Esophagus squamous epithelium (tissue), 4 donors: ENCODE measurements at regions not wholly inside any gene's neighbourhood (a gene's known extent, or its start where the extent isn't known, plus 50 kb on each side); places are given as distances from the start of the nearest gene placed in this dataset.

Experiments
- POLR2A ChIP-seq, 4 donors: fragments of 450-650 bp; IDR thresholded peaks; one replicate each; pipeline ENCODE4 v1.6.1; 2017; ENCODE audit warnings: antibody characterized with exemption in 4 of 4, mild to moderate bottlenecking in 4 of 4, moderate library complexity in 3 of 4
- TF ChIP-seq, protein P1 (sequence below), 6 experiments: fragments of 450-650 bp in 4 of 6; fragments of 200-600 bp in 2 of 6; sonication (generic) in 2 of 6; IDR thresholded peaks; one replicate each; pipeline ENCODE4 v1.5.1; 2016 to 2019; ENCODE audit warnings: antibody characterized with exemption in 6 of 6, mild to moderate bottlenecking in 4 of 6, moderate library complexity in 4 of 6

GRCh38 chr4:56134266-56134665 lies 185.5 kb downstream of the CEP135 start:
- TF ChIP-seq POLR2A (IDR thresholded peaks at IDR 0.05) = no peak
- TF ChIP-seq, protein P1, sequence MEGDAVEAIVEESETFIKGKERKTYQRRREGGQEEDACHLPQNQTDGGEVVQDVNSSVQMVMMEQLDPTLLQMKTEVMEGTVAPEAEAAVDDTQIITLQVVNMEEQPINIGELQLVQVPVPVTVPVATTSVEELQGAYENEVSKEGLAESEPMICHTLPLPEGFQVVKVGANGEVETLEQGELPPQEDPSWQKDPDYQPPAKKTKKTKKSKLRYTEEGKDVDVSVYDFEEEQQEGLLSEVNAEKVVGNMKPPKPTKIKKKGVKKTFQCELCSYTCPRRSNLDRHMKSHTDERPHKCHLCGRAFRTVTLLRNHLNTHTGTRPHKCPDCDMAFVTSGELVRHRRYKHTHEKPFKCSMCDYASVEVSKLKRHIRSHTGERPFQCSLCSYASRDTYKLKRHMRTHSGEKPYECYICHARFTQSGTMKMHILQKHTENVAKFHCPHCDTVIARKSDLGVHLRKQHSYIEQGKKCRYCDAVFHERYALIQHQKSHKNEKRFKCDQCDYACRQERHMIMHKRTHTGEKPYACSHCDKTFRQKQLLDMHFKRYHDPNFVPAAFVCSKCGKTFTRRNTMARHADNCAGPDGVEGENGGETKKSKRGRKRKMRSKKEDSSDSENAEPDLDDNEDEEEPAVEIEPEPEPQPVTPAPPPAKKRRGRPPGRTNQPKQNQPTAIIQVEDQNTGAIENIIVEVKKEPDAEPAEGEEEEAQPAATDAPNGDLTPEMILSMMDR (IDR thresholded peaks at IDR 0.05) = no peak
